HG02884 (cell line): ENCODE measurements at regions not wholly inside any gene's neighbourhood (a gene's known extent, or its start where the extent isn't known, plus 50 kb on each side); places are given as distances from the start of the nearest gene placed in this dataset.

Experiments
- ATAC-seq: cut with Tn5 transposase; IDR thresholded peaks from one replicate; pipeline ENCODE4 v1.9.1; 2021; ENCODE audit warnings: mild to moderate bottlenecking, moderate library complexity; ENCODE audit not compliant: unreplicated experiment

GRCh38 chr6:113317891-113318574 lies 539.1 kb upstream of the MARCKS start:
- no peak for ATAC-seq

GRCh38 chr6:113318575-113318917 lies 538.6 kb upstream of the MARCKS start:
- ATAC-seq: no peak

DNA sequence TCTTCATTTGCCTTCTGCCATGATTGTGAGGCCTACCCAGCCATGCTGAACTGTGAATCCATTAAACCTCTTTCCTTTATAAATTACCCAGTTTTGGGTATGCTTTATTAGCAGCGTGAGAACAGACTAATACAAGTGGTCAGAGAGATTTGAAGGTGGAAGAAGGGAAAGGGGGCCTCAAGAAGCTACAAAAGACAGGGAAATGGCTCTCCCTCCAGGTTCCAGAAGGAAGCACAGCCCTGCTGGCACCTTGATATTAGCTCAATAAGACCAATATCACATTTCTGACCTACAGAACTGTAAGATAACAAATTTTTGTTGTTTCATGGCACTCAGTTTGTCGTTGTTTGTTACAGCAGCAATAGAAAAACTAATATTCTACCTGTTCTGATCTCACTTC lies 536.5 kb upstream of the MARCKS start:
- no peak for ATAC-seq

GRCh38 chr6:113326781-113327180 lies 530.4 kb upstream of the MARCKS start:
- ATAC-seq: no peak

DNA sequence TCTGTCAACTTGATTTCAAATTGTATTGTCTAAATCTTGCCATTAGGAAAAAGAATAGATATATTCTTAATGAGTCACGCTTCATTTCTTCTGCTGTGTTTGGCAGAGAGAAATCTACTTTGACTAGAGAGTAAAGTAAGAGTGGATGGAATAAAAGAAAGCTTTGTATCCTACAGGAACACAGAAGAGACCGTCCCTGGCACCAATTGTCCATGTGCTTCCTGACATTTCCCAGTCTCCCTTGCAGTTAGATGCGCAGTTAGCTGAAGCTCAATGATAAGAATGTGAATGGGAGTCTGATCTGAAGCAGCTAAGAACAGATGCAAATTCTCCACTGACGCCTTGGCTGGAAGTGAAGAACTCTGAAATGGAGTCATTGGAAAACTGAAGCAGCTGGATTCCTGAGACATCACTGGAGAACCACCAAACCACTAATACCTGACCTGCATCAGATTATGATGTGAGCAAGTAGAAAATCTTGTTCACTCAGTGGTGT lies 528.2 kb upstream of the MARCKS start:
- no peak for ATAC-seq

DNA sequence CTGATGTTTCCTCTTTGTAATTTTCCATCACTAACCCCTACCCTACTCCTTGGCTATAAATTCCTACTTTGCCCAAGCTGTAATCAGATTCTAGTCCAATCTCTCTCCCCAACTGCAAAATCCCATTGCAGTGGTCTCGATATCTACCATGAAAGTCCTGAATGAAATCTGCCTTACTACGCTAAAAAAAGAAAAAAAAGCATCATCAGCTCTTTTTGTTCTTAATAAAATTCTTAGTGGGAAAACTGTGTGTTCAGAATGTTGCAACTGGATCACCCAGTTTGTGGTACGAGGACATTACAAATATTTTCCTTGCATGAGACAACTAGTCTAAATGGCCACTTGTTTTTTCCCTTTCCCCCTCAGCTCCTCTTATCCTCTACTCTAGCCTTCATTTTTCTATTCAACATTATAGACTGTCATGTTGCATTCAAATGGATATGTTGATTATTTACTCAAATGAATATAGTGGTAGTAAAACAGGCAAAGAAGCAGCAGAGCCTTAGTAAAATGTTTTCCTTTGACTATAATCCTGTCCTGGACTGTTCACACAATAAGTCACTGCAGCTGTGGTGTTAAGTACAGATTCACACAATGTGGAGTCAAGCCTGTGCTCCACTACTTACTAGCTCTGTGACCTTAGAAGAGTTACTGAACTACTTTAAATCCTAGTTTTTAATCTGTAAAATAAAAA lies 527.1 kb upstream of the MARCKS start:
- ATAC-seq: no peak

GRCh38 chr6:113330636-113330946 lies 526.6 kb upstream of the MARCKS start:
- no peak for ATAC-seq

DNA sequence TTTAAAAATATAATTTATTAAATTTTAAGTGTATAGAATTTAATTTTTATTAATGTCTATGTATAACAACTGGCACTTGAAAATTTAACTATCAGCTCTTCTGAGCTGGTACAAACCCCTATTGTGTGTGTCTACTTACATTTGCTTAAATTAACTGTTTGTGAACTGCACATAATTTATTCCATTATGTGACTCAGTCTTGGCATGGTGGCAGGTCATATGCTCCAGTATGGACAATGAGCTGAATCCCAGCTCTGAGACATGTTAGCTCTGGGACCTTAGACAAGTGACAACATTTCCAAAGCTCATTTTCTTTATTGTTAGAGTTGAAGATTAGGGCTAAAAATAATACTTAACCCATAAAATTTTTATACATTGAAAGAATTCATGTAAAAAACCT lies 526.1 kb upstream of the MARCKS start:
- ATAC-seq: no peak

DNA sequence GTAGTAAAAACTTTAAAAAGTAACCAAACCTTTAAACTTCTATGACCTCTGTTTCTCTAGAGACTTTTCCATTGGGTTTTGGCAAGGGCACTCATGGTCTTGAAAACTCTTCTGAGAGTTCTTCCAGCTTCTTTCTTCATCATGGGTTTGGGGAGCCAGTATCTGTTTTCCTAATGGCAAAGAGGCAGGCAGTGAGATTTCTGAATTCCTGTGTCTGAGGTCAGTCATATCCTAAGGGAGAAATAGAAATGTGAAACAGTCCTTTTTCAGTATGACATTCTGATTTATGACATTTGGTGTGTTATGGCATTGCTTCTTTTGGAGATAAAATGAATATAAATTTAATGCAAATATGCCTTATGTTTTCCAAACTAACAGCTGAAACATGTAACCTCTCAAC lies 518.5 kb upstream of the MARCKS start:
- ATAC-seq: no peak

DNA sequence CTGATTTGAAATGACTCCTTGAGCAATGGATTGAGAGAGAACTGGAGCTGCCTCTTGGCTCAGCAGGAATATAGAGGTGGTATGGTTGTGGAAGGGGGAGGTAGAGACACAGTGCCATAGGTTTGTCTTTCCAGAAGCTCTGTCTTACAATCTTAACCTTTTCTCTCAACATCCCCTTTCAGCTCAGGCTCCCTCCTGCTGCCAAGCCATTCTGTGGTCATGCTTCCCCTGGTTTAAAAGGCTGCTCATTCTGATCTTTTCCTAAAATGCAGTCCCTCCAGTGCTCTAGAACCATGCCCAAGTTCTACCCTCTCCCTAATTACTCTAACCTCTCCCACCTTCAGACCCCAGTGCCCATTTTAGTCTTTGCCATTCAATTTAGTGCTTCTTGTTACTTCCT lies 517.9 kb upstream of the MARCKS start:
- ATAC-seq: no peak

DNA sequence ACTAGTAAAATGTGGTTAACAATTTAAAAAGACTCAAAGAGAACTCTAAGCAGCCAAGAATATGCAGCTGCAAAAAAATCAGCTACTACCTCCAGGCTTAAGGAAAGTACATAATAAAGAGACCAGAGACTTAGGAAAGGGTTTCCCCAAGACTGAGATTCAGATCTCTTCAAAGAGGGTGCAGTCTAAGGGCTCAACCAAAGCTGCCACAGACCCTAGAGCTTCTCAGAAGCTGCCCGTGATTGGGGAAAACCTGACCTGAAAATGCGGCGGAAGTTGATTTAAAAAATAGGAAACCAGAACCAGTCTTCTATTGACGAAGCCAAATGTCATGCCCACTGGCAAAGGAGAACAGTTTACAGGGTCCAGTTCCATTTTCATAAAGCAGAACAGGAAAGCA lies 516.8 kb upstream of the MARCKS start:
- no peak for ATAC-seq

GRCh38 chr6:113343940-113344339 lies 513.2 kb upstream of the MARCKS start:
- no peak for ATAC-seq

- ATAC-seq: no peak
These were observed 512.2 kb upstream of the MARCKS start for GRCh38 chr6:113344969-113345368.

DNA sequence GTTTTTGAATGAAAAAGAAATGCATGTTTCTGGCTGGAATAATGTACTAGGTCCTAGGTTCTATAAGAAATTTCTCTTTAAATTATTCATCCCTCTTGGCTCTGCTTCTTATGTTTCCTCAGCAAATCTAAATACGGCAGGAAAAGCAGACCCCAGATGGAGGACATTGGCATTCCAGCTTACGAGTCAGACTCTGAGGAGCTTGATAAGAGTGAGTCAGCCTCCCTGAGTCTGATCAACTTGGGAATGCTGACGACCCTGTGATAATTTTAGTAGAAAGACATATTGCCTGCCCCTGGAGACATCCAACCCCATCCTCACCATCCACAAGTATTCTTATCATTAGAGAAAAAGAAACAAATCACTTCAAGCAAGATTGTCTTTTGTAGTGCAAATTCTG lies 509.7 kb upstream of the MARCKS start:
- no peak for ATAC-seq

- ATAC-seq: no peak
These were observed 506.7 kb upstream of the MARCKS start for GRCh38 chr6:113350461-113350860.

GRCh38 chr6:113351173-113351834 lies 505.8 kb upstream of the MARCKS start:
- no peak for ATAC-seq

DNA sequence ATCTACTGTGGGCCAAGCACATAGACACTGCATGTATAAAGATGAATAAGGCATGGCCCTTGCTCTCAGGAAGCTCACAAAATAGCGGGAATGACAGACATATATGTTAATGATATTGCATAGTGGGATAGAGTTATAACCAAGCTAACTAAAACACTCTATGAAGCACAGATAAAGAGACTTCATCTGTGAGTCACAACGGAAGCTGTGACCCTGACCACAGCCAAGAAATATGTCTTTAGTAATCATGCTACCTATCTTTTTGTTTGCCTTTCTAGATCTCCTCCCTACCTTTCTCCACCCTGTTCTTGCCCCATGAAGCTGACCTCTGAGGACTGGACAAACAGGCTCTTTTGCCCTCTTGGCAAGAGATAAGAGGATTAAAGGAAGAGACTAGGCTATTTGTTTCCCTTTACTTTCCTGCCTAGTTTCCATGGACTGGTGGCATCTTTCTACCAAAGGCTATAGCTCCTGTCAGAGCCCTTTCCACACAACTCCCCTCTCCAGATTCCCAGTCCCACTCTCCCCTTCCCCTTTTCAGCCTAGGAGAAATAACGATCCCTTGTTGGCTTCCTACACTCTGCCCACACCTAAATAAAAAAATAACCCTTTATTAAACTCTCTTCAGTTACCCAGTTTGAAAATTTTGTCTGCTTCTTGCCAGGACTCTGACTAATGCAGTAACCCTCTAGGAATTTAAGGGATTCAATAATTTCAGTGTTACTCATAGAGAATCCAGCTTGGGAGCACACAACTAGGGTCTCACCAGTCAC lies 504.9 kb upstream of the MARCKS start:
- ATAC-seq: no peak

GRCh38 chr6:113352831-113353230 lies 504.3 kb upstream of the MARCKS start:
- no peak for ATAC-seq

GRCh38 chr6:113353392-113353791 lies 503.8 kb upstream of the MARCKS start:
- no peak for ATAC-seq

DNA sequence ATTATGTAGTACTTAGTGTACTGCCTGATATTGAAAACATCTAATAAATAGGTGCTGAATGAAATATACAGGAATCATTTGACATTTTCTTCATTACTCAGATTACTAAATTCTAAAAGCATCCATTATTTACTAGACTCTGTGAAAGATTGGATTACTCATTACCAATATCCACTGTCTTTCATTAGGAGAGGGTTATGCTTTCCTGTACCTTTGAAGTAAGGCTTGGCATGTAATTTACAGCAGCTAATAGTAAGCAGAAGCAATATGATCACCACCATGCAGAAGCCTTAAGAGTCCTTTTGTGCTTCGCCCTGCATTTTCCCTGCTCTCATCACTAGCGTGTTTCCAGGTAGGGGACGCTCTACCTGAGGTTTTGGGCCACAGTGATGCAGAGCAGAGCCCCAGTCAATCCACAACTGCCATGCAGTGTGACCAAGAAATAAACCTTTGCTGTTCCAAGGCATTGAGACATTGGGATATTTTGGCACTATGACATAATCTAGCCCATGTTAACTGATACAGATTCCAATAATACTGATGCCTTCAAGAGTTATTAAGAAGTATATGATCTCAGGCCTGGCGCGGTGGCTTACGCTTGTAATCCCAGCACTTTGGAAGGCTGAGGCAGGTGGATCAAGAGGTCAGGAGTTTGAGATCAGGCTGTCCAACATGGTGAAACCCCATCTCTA lies 502.8 kb upstream of the MARCKS start:
- no peak for ATAC-seq

DNA sequence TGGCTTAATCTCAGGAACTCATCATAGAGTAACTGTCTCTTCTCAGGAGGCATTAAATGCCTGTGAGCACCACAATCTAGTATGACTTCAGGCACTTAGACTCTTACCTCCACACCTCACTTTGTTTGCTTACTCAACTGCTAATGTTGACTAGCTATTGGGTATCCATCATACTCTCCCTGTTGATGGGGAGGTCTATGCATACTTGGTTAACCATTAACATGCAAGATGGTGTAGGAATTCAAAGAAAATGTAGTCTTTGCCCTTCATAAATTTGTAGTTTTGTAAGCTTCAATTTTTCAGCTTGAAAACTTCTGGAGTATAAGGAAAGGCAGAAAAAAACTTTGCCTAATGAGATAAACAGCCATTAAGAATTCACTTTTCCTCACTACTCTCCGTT lies 501.0 kb upstream of the MARCKS start:
- ATAC-seq: no peak
